MM.1S (cell line): ENCODE measurements at regions not wholly inside any gene's neighbourhood (a gene's known extent, or its start where the extent isn't known, plus 50 kb on each side); places are given as distances from the start of the nearest gene placed in this dataset.

Source experiments
- DNase-seq: peaks from one replicate; pipeline ENCODE4 v3.0.0-alpha.2; 2015
- H2AFZ ChIP-seq: fragments of 300-600 bp; sonication (generic); 2 replicates; pipeline ENCODE4 v1.6.0; 2016; ENCODE audit warnings: antibody characterized with exemption, low read length
- H3F3A ChIP-seq: fragments of 300-600 bp; sonication (generic); 2 replicates; pipeline ENCODE4 v1.6.1; 2016; ENCODE audit warnings: mild to moderate bottlenecking, antibody characterized with exemption, low read length, moderate library complexity, mixed read lengths; ENCODE audit not compliant: insufficient read depth
- H3K27ac ChIP-seq: fragments of 300-600 bp; sonication (generic); 2 replicates; pipeline ENCODE4 v1.5.1; 2016; ENCODE audit warnings: mild to moderate bottlenecking, low read length
- H3K27me3 ChIP-seq: fragments of 300-600 bp; sonication (generic); replicated peaks from 2 replicates; pipeline ENCODE4 v1.6.0; 2016; ENCODE audit warnings: low read length; ENCODE audit not compliant: insufficient read depth
- H3K36me3 ChIP-seq: fragments of 300-600 bp; sonication (generic); replicated peaks from 2 replicates; pipeline ENCODE4 v1.6.1; 2016; ENCODE audit warnings: mild to moderate bottlenecking, low read length, mixed read lengths; ENCODE audit not compliant: insufficient read depth
- H3K4me1 ChIP-seq: fragments of 300-600 bp; sonication (generic); 2 replicates; pipeline ENCODE4 v1.6.1; 2016; ENCODE audit warnings: low read length, mixed read lengths
- H3K4me2 ChIP-seq: fragments of 300-600 bp; sonication (generic); 2 replicates; pipeline ENCODE4 v1.6.0; 2016; ENCODE audit warnings: low read depth, low read length
- H3K4me3 ChIP-seq: fragments of 300-600 bp; sonication (generic); 2 replicates; pipeline ENCODE4 v1.5.1; 2016; ENCODE audit warnings: low read length, mixed read lengths
- H3K79me2 ChIP-seq: fragments of 300-600 bp; sonication (generic); 2 replicates; pipeline ENCODE4 v1.6.1; 2016; ENCODE audit warnings: mixed run types, low read length, mixed read lengths
- H3K9ac ChIP-seq: fragments of 300-600 bp; sonication (generic); 2 replicates; pipeline ENCODE4 v1.6.1; 2016; ENCODE audit warnings: low read length, mixed read lengths
- H3K9me2 ChIP-seq: fragments of 300-600 bp; sonication (generic); replicated peaks from 2 replicates; pipeline ENCODE4 v1.6.1; 2016; ENCODE audit warnings: mild to moderate bottlenecking, low read length, mixed read lengths; ENCODE audit not compliant: insufficient read depth
- H3K9me3 ChIP-seq: fragments of 300-600 bp; sonication (generic); replicated peaks from 2 replicates; pipeline ENCODE4 v1.6.1; 2016; ENCODE audit warnings: mild to moderate bottlenecking, low read length, mixed read lengths; ENCODE audit not compliant: insufficient read depth
- H4K20me1 ChIP-seq: fragments of 300-600 bp; sonication (generic); 2 replicates; pipeline ENCODE4 v1.6.1; 2016; ENCODE audit warnings: mild to moderate bottlenecking, low read length, moderate library complexity, mixed read lengths; ENCODE audit not compliant: insufficient read depth
- CTCF ChIP-seq: fragments of 300-600 bp; sonication (generic); IDR thresholded peaks from 2 replicates; pipeline ENCODE4 v1.5.1; 2016; ENCODE audit warnings: antibody characterized with exemption, low read length, mixed read lengths
- EZH2 ChIP-seq: fragments of 300-600 bp; sonication (generic); optimal IDR thresholded peaks from 2 replicates; pipeline ENCODE3; 2017; ENCODE audit warnings: low read depth, mild to moderate bottlenecking, antibody characterized with exemption, low read length, mixed read lengths
- EZH2phosphoT487 ChIP-seq: fragments of 300-600 bp; sonication (generic); IDR thresholded peaks from 2 replicates; pipeline ENCODE4 v1.6.1; 2018; ENCODE audit warnings: antibody characterized with exemption, low read length

- Histone ChIP-seq H3K9ac (no peak overlapping the region), H4K20me1 (no peaks in the 10 kb centered on the region), H3K27me3 (no peaks in the 10 kb centered on the region), H3K4me3 (no peak overlapping the region), H3K4me1 (no peaks in the 10 kb centered on the region), H3F3A (no peaks in the 10 kb centered on the region), H3K79me2 (no peaks in the 10 kb centered on the region), H2AFZ (no peak overlapping the region), H3K36me3 (no peaks in the 10 kb centered on the region), H3K4me2 (no peak overlapping the region), H3K9me2 (no peaks in the 10 kb centered on the region), H3K27ac (no peak overlapping the region), H3K9me3 (no peaks in the 10 kb centered on the region)
- TF ChIP-seq EZH2 (no peak), CTCF (no peak), EZH2phosphoT487 (no peak)
- DNase-seq, result no peak
These were observed 365.0 kb downstream of the SV2B start for GRCh38 chr15:91465086-91465485.

GRCh38 chr15:91465696-91466095, 365.6 kb downstream of the SV2B start:
- H3K9ac ChIP-seq, result no peak overlapping the region
- no peak overlapping the region for H2AFZ ChIP-seq
- no peaks in the 10 kb centered on the region for H3K27me3 ChIP-seq
- no peaks in the 10 kb centered on the region for H3K36me3 ChIP-seq
- TF ChIP-seq CTCF (no peak), EZH2 (no peak), EZH2phosphoT487 (no peak)
- no peak overlapping the region for H3K4me2 ChIP-seq
- H3K4me1 ChIP-seq, result no peaks in the 10 kb centered on the region
- no peak for DNase-seq
- H3F3A ChIP-seq, result no peaks in the 10 kb centered on the region
- H3K9me2 ChIP-seq, result no peaks in the 10 kb centered on the region
- H3K4me3 ChIP-seq, result no peak overlapping the region
- H3K79me2 ChIP-seq, result no peaks in the 10 kb centered on the region
- H4K20me1 ChIP-seq, result no peaks in the 10 kb centered on the region
- no peaks in the 10 kb centered on the region for H3K9me3 ChIP-seq
- no peak overlapping the region for H3K27ac ChIP-seq

DNA sequence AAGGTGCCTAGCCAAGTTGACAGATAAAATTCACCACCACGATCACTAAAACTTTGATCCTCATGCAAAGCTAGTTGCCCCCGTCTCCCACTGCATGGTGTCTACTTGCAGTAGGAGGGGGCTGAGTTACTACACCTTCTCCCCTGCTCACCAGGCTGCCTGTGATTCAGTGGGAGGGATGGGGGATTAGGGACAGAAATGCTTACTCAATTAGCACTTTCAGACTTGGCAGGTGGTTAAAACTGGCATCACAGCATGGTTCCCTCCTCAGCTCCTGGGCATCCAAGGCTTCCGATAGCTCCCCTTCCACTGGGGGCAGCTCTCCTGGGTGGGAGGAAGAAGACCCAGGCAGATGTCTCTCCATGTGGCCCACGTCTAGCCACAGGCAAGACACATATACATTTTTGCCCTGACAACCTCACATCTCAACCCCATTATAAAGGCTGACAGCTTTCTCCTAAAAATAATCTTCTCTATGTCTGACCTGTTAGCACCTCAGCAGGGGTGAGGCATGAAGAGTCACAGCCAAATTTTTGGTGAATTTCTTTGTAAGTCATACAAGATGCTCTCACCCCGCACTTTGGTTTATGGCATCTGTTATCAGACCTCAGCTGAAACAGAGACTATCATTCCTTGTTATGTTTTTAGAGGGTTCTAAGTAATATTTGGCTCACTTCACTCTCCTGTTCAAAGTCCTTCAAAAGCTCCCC, 369.0 kb downstream of the SV2B start:
- no peaks in the 10 kb centered on the region for H3K9me2 ChIP-seq
- no peaks in the 10 kb centered on the region for H4K20me1 ChIP-seq
- no peak overlapping the region for H2AFZ ChIP-seq

More for the DNA sequence above, 369.0 kb downstream of the SV2B start:
- peaks cover 2% of the 10 kb centered on the region; the same call in 1 of the 2 replicates for H3F3A ChIP-seq
- H3K79me2 ChIP-seq, result no peaks in the 10 kb centered on the region
- H3K4me1 ChIP-seq, result peaks cover 16% of the 10 kb centered on the region
- H3K9ac ChIP-seq, result no peak overlapping the region
- no peak for TF ChIP-seq EZH2phosphoT487
- no peak for TF ChIP-seq CTCF
- no peak for TF ChIP-seq EZH2
- H3K36me3 ChIP-seq, result no peaks in the 10 kb centered on the region
- no peak overlapping the region for H3K27ac ChIP-seq
- H3K27me3 ChIP-seq, result no peaks in the 10 kb centered on the region
- no peaks in the 10 kb centered on the region for H3K9me3 ChIP-seq
- no peak for DNase-seq
- H3K4me2 ChIP-seq, result no peak overlapping the region
- no peak overlapping the region for H3K4me3 ChIP-seq
